Lower leg skin (tissue), 4 donors: ENCODE measurements at regions not wholly inside any gene's neighbourhood (a gene's known extent, or its start where the extent isn't known, plus 50 kb on each side); places are given as distances from the start of the nearest gene placed in this dataset.

Experiments used
- DNase-seq, 2 donors: peaks; one replicate each; pipeline ENCODE4 v3.0.0-alpha.2; 2019; ENCODE audit warnings: low spot score in 2 of 2
- H3K4me3 ChIP-seq: fragments of 200-600 bp; sonication (generic); 2 replicates; pipeline ENCODE4 v1.5.1; 2017; ENCODE audit warnings: mild to moderate bottlenecking, low read depth; ENCODE audit not compliant: poor library complexity, severe bottlenecking
- CTCF ChIP-seq, 3 donors: fragments of 450-650 bp; IDR thresholded peaks; one replicate each; pipeline ENCODE4 v1.5.1; 2016; ENCODE audit warnings: antibody characterized with exemption in 3 of 3, mild to moderate bottlenecking in 3 of 3, moderate library complexity in 2 of 3
- POLR2A ChIP-seq, 2 donors: fragments of 450-650 bp; IDR thresholded peaks; one replicate each; pipeline ENCODE4 v1.6.1; 2016 to 2017; ENCODE audit warnings: antibody characterized with exemption in 2 of 2, mild to moderate bottlenecking in 1 of 2, moderate library complexity in 1 of 2
- WGBS, 2 donors: methylation state at CpG; one replicate each; pipeline ENCODE4 v1.1.5; 2018; 5-methylcytosine and 5-hydroxymethylcytosine counted together
- intact Hi-C: fragments of 100-400 bp; cut with DNase I; formaldehyde crosslinking; loops from one replicate; pipeline ENCODE4 v1.15.0; 2023; ENCODE audit warnings: low total_unique reads

DNA sequence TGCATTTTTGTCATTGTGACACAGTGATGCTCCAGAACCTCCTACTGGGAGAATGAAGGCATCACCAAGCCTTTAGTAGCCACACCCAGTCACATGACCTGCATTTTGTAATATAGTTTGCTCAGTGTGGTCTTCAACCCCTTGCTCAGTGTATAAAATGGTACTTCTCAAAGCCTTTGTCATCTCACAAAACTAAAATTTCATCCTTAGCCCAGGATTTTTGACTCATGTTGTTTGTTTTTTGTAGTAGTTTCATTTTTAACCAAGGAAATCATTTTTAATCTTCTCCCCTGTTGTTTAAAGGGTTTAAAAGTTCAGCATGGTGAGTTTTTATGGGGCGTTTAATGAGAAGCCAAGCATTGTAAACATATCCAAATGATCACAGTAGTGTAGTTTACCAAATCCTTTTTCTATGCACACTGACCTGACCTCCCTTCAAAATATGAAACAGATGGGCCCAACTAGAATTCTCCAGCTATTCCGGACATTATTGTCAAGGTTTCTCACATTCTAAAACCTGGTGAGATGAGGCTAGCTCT is 123.5 kb upstream of the IL12A start:
- intact Hi-C loops, result no loop called here
- no peak for TF ChIP-seq CTCF (IDR thresholded peaks at IDR 0.05)
- TF ChIP-seq POLR2A (IDR thresholded peaks at IDR 0.05), result no peak
- WGBS, 2 donors, result 71 to 74% methylated on average over 2 of the region's 2 CpGs
- H3K4me3 ChIP-seq, result no peak overlapping the region
- no peak for DNase-seq

DNA sequence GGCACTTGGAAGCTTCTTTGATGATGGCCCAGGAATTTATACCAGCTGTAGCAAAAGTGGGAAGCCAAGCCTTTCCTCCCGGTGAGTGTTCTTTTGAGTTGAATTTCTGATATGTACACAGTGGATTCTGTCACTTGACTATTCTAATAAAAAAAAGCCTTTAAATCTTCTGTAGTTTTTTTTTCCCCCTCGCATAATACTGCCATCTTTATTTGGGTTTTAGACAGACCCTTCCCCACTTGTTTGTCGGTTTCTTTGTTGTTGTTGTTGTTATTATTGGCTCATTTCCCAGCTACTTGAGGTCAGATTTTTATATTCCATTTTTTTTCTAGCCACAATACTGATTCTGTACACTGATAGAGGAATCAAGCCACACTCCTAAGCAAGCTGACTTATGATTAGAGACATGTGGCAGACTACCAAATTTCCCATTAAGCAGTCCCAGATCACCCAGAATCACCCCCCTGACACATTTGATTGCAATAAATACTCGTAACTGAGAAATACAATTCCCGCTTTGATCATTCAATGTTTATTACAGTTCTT is 122.4 kb upstream of the IL12A start:
- no peak for TF ChIP-seq POLR2A (IDR thresholded peaks at IDR 0.05)
- TF ChIP-seq CTCF (IDR thresholded peaks at IDR 0.05), result no peak
- WGBS, 2 donors, result 67 to 77% methylated on average over 5 of the region's 5 CpGs
- H3K4me3 ChIP-seq, result no peak overlapping the region
- intact Hi-C loops, result no loop called here
- DNase-seq, result no peak

- intact Hi-C loops, result no loop called here
- H3K4me3 ChIP-seq, result no peak overlapping the region
- 95 to 97% methylated on average over 2 of the region's 2 CpGs for WGBS, 2 donors
- no peak for DNase-seq
- TF ChIP-seq POLR2A (IDR thresholded peaks at IDR 0.05) (no peak), CTCF (IDR thresholded peaks at IDR 0.05) (no peak)
These were observed 121.3 kb upstream of the IL12A start for GRCh38 chr3:159867372-159867771.

DNA sequence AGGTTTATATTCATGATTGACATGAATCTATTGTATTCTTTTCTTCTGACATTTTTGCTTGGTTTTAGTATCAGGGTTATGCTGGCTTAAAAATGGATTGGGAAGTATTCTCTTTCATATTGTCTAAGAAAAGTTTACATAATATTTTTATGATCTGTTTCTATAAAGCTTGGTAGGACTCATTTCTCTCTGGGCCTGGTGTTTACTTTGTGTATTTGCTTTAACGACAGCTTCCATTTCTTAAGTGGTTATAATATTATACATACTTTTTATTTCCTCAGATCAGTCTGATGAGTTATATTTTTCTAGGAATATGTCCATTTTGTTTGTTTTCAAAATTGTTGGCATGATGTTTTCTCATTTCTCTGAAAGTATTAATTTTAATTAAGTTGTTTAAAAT is 117.9 kb upstream of the IL12A start:
- DNase-seq, result no peak
- no peak overlapping the region for H3K4me3 ChIP-seq
- intact Hi-C loops, result no loop called here
- WGBS, 2 donors, result 90 to 94% methylated on average over 1 of the region's 1 CpG
- TF ChIP-seq CTCF (IDR thresholded peaks at IDR 0.05) (no peak), POLR2A (IDR thresholded peaks at IDR 0.05) (no peak)

GRCh38 chr3:159872374-159873109 is 116.1 kb upstream of the IL12A start:
- no peak overlapping the region for H3K4me3 ChIP-seq
- WGBS, 2 donors, result 47 to 49% methylated on average over 3 of the region's 3 CpGs
- no peak for TF ChIP-seq POLR2A (IDR thresholded peaks at IDR 0.05)
- no peak for TF ChIP-seq CTCF (IDR thresholded peaks at IDR 0.05)
- DNase-seq, result no peak
- intact Hi-C loops, result no loop called here
